BLaER1 treated with 17β-estradiol and CSF1 and Interleukin-3, amounts not matched to agents 10 nM and 100 nM (cell line): ENCODE measurements at regions not wholly inside any gene's neighbourhood (a gene's known extent, or its start where the extent isn't known, plus 50 kb on each side); places are given as distances from the start of the nearest gene placed in this dataset.
"Not testable (repeated sequence)": the region's sequence is repeated elsewhere in the genome, so short reads cannot be mapped to it uniquely, and the experiment has no call there.

Experiments used
- H3K27ac ChIP-seq, 11 experiments: shearing (Covaris generic); formaldehyde crosslinking; 2 replicates each; pipeline ENCODE4 v1.8.1; 2022
- H3K27me3 ChIP-seq, 11 experiments: shearing (Covaris generic); formaldehyde crosslinking; 2 replicates each; pipeline ENCODE4 v1.8.1; 2022
- H3K36me3 ChIP-seq, 11 experiments: shearing (Covaris generic); formaldehyde crosslinking; 2 replicates each; pipeline ENCODE4 v1.8.1; 2022
- H3K4me1 ChIP-seq, 10 experiments: shearing (Covaris generic); formaldehyde crosslinking; 2 replicates each; pipeline ENCODE4 v1.8.1; 2022
- H3K4me2 ChIP-seq, 11 experiments: shearing (Covaris generic); formaldehyde crosslinking; 2 replicates each; pipeline ENCODE4 v1.8.1; 2022
- H3K4me3 ChIP-seq, 10 experiments: shearing (Covaris generic); formaldehyde crosslinking; 2 replicates each; pipeline ENCODE4 v1.8.1; 2022
- H3K9ac ChIP-seq, 11 experiments: shearing (Covaris generic); formaldehyde crosslinking; 2 replicates each; pipeline ENCODE4 v1.8.1; 2022
- H3K9me3 ChIP-seq, 11 experiments: shearing (Covaris generic); formaldehyde crosslinking; replicated peaks in 1 of 11; 2 replicates each; pipeline ENCODE4 v1.8.1; 2022
- H4K20me1 ChIP-seq, 11 experiments: shearing (Covaris generic); formaldehyde crosslinking; 2 replicates each; pipeline ENCODE4 v1.8.1; 2022
- Cebpa-rat ChIP-seq, 11 experiments: shearing (Covaris generic); IDR thresholded peaks; 2 replicates each; pipeline ENCODE4 v1.8.1; 2022

DNA sequence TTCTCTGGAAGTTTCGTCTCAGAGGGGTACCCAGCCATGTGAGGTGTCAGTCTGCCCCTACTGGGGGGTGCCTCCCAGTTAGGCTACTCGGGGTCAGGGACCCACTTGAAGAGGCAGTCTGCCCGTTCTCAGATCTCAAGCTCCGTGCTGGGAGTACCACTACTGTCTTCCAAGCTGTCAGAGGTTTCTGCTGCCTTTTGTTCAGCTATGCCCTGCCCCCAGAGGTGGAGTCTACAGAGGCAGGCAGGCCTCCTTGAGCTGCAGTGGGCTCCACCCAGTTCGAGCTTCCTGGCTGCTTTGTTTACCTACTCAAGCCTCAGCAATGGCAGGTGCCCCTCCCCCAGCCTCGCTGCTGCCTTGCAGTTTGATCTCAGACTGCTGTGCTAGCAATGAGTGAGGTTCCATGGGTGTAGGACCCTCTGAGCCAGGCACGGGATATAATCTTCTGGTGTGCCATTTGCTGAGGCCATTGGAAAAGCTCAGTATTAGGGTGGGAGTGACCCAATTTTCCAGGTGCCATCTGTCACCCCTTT is 71.0 kb upstream of the SH3GLB1 start:
- not testable (repeated sequence) for H3K27ac ChIP-seq, H3K27me3 ChIP-seq, H3K4me1 ChIP-seq, H3K4me3 ChIP-seq, H3K36me3 ChIP-seq, H3K4me2 ChIP-seq, H3K9ac ChIP-seq, H3K9me3 ChIP-seq, H4K20me1 ChIP-seq

DNA sequence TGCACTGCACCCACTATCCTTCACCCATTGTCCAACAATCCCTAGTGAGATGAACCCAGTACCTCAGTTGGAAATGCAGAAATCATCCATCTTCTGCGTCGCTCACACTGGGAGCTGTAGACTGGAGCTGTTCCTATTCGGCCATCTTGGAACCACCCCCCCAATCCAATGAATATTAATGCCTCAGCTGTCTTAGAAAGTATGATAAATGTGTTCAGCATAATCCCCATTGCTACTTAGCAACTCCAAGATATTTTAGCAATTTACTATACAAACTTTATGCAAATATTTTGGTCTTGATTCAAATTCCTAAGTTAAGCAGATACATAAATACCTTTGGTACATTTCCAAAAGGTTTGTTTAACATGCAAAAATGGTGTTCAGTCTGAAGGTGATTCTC is 70.5 kb upstream of the SH3GLB1 start:
- TF ChIP-seq Cebpa-rat (IDR thresholded peaks at IDR 0.05): no peak

DNA sequence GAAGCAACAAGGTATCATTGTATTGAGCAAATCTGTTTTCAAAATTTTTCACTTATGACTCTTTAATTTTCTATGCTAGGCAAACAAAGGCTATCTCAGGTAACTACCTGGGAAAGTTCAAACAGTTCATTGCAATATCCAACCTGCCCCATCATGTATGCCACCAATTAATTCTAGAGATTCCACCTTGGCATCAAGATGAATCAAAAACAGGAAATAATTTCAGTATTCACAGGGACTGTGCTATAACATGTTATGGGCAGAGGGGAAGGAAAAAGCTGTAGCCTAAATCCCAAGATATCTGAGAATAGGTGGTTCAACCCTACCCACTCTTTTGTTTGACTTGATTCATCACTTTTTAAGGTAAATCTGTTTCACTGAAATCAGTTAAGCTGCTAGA is 67.5 kb upstream of the SH3GLB1 start:
- no peaks in the 10 kb centered on the region for H3K36me3 ChIP-seq
- no peak overlapping the region for H3K9ac ChIP-seq
- no peak overlapping the region for H3K27ac ChIP-seq
- H4K20me1 ChIP-seq: no peaks in the 10 kb centered on the region
- no peaks in the 10 kb centered on the region for H3K4me1 ChIP-seq
- H3K27me3 ChIP-seq: no peaks in the 10 kb centered on the region
- H3K9me3 ChIP-seq: 0 out of 22 replicates have a peak, but pooled peaks cover 0 to 6% (median 0%) of the 10 kb centered on the region in 11 experiments
- no peak overlapping the region for H3K4me3 ChIP-seq
- TF ChIP-seq Cebpa-rat (IDR thresholded peaks at IDR 0.05): no peak
- no peak overlapping the region for H3K4me2 ChIP-seq

More for the DNA sequence above, 70.5 kb upstream of the SH3GLB1 start:
- Histone ChIP-seq H3K36me3 (no peaks in the 10 kb centered on the region), H3K27me3 (no peaks in the 10 kb centered on the region), H3K27ac (no peak overlapping the region), H3K4me1 (no peaks in the 10 kb centered on the region), H3K9ac (no peak overlapping the region), H3K4me2 (no peak overlapping the region), H3K4me3 (no peak overlapping the region), H4K20me1 (no peaks in the 10 kb centered on the region), H3K9me3 (peaks cover 0 to 10% (median 0%) of the 10 kb centered on the region in 11 experiments; a peak in 2 of 22 replicates)

DNA sequence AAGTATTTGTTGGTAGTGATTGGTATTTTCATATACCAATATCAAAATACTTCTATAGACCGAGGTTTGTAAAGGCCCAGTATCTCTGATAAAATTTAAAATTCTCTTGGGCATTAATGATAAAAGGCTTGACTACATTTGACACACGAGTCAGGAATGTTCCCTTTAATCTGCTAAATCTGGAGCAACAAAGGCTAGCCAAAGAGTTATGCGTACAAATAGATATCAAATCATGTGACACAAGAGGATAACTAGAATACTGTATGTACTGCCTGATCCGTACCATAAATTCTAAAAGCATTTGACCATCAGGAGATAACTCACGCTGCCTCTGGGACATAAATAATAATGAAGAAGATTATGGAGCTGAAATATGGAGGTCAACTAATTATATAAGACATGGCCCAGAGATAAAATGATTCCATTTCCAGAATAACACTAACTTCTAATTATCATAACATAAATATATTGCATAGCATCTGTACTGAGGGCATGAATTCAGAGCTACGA is 64.2 kb upstream of the SH3GLB1 start:
- Histone ChIP-seq H3K4me1 (no peaks in the 10 kb centered on the region), H3K27ac (no peak overlapping the region), H3K9me3 (no peaks in the 10 kb centered on the region), H3K9ac (no peak overlapping the region), H3K4me2 (no peak overlapping the region), H3K36me3 (no peaks in the 10 kb centered on the region), H3K27me3 (no peaks in the 10 kb centered on the region), H4K20me1 (no peaks in the 10 kb centered on the region), H3K4me3 (no peak overlapping the region)
- no peak for TF ChIP-seq Cebpa-rat (IDR thresholded peaks at IDR 0.05)

DNA sequence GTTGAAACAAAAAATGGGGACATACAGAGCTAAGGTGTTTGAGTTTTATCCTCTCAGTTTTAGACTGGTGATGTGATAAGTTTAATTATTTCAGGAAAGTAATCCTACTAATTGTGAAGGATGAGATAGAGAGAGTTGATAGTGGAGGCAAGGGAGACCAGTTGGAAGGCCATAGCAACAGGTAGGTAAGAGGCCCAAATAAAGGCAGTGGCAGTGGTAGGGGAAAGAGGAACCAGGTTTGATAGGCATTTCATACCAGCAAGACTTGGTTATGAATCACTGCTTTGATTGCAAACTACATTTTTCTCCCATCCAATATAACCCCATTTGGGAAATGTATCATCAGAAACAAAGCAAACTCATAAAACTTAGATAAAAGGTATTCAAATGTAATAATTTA is 63.1 kb upstream of the SH3GLB1 start:
- H3K4me1 ChIP-seq: no peaks in the 10 kb centered on the region

DNA sequence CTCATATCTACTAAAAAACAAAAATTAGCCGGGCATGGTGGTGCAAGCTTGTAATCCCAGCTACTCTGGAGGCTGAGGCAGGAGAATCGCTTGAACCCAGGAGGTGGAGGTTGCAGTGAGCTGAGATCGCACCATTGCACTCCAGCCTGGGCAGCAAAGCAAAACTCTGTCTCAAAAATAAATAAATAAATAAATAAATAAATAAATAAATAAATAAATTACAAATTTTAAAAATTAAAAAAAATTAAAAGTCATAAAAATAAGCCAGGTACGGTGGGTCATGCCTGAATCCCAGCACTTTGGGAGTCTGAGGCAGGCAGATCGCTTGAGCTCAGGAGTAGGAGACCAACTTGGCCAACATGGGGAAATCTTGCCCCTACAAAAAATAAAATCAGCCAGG is 59.7 kb upstream of the SH3GLB1 start:
- H3K27ac ChIP-seq, H4K20me1 ChIP-seq, H3K4me1 ChIP-seq, H3K4me2 ChIP-seq, H3K4me3 ChIP-seq, H3K9me3 ChIP-seq, H3K27me3 ChIP-seq, H3K36me3 ChIP-seq, H3K9ac ChIP-seq: not testable (repeated sequence)

More for the DNA sequence above, 63.1 kb upstream of the SH3GLB1 start:
- no peak for TF ChIP-seq Cebpa-rat (IDR thresholded peaks at IDR 0.05)
- H3K4me2 ChIP-seq: no peak overlapping the region
- no peak overlapping the region for H3K4me3 ChIP-seq
- H3K9me3 ChIP-seq: no peaks in the 10 kb centered on the region
- no peaks in the 10 kb centered on the region for H3K27me3 ChIP-seq
- H3K36me3 ChIP-seq: no peaks in the 10 kb centered on the region
- no peaks in the 10 kb centered on the region for H4K20me1 ChIP-seq
- no peak overlapping the region for H3K9ac ChIP-seq
- no peak overlapping the region for H3K27ac ChIP-seq

DNA sequence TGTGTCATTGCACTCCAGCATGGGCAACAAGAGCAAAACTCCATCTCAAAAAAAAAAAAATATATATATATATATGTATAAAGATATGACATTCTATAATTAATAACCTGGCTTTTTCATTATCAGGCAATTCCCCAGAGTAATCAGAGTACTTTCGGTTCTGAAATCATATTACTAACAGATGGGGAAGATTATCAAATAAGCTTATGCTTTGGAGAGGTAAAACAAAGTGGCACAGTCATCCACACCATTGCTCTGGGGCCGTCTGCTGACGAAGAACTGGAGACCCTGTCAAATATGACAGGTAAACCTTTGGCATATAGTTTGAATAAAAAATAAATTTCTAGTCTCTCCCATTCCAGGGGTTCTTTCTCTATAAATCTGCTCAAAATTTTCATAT is 58.5 kb upstream of the SH3GLB1 start:
- Histone ChIP-seq H3K27me3 (no peaks in the 10 kb centered on the region), H3K27ac (no peak overlapping the region), H4K20me1 (no peaks in the 10 kb centered on the region), H3K9me3 (no peaks in the 10 kb centered on the region), H3K4me2 (no peak overlapping the region), H3K4me3 (no peak overlapping the region), H3K9ac (no peak overlapping the region), H3K36me3 (no peaks in the 10 kb centered on the region), H3K4me1 (peaks cover 0 to 4% (median 0%) of the 10 kb centered on the region in 10 experiments; a peak in 1 of 20 replicates)
- TF ChIP-seq Cebpa-rat (IDR thresholded peaks at IDR 0.05): no peak

DNA sequence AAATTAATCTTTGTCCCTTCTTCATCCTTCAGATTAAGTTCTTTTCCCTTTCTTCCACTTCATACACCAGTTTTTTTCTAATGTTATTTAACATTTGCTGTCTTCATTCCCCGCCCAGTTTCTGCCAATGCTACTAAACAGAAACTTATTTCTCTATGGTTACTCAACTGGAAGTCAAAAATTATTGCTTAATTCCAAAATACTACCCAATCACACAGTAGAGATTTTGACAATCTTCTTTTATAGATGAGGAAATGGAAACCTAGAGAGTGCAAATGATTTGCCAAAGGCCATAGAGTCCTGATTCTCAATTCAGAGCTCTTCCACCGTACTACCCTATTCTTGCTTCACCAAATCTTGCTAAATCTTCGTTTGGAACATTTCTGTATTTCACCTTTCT is 58.1 kb upstream of the SH3GLB1 start:
- Histone ChIP-seq H3K4me1 (peaks cover 0 to 4% (median 0%) of the 10 kb centered on the region in 10 experiments; a peak in 1 of 20 replicates), H3K36me3 (no peaks in the 10 kb centered on the region), H3K27ac (no peak overlapping the region), H3K9me3 (no peaks in the 10 kb centered on the region), H3K4me2 (no peak overlapping the region), H3K27me3 (no peaks in the 10 kb centered on the region), H4K20me1 (no peaks in the 10 kb centered on the region), H3K4me3 (no peak overlapping the region), H3K9ac (no peak overlapping the region)
- TF ChIP-seq Cebpa-rat (IDR thresholded peaks at IDR 0.05): no peak

DNA sequence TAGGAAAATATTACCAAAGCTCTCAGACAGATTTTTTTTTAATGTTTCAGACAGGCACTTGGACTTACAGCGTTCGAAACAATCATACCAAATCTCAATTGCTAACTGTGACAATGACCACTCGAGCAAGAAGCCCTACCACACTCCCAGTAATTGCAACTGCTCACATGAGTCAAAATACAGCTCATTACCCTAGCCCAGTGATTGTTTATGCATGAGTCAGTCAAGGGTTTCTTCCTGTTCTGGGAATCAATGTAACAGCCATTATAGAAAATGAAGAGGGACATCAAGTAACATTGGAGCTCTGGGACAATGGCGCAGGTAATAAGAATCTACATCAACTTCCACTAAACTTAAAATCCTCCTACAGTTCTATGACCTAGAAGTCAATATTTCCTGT is 56.1 kb upstream of the SH3GLB1 start:
- no peak overlapping the region for H3K27ac ChIP-seq
- no peaks in the 10 kb centered on the region for H4K20me1 ChIP-seq
- H3K4me3 ChIP-seq: no peak overlapping the region
- no peaks in the 10 kb centered on the region for H3K36me3 ChIP-seq
- peaks cover 0 to 4% (median 0%) of the 10 kb centered on the region in 10 experiments; a peak in 1 of 20 replicates for H3K4me1 ChIP-seq
- no peak for TF ChIP-seq Cebpa-rat (IDR thresholded peaks at IDR 0.05)
- H3K9ac ChIP-seq: no peak overlapping the region
- no peaks in the 10 kb centered on the region for H3K9me3 ChIP-seq
- H3K4me2 ChIP-seq: peak overlapping the region in 1 of 11 experiments; percentile 35; a peak in 1 of 22 replicates
- H3K27me3 ChIP-seq: no peaks in the 10 kb centered on the region

DNA sequence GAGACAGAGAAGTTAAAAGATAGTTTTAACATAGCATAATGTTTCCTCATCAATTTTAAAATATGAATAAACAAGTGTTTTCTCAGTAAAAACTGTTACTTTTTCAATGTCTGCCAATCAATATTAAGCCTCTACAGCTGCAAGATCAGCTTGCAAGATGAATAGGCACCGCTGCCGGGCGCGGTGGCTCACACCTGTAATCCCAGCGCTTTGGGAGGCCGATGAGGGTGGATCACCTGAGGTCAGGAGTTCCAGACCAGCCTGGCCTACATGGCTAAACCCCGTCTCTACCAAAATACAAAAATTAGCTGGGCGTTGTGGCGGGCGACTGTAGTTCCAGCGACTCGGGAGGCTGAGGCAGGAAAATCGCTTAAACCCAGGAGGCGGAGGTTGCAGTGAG is 54.8 kb upstream of the SH3GLB1 start:
- Histone ChIP-seq H3K4me3 (no peak overlapping the region), H4K20me1 (no peaks in the 10 kb centered on the region), H3K9me3 (no peaks in the 10 kb centered on the region), H3K27ac (no peak overlapping the region), H3K4me2 (no peak overlapping the region), H3K4me1 (peaks cover 0 to 4% (median 0%) of the 10 kb centered on the region in 10 experiments; a peak in 1 of 20 replicates), H3K36me3 (no peaks in the 10 kb centered on the region), H3K9ac (no peak overlapping the region), H3K27me3 (no peaks in the 10 kb centered on the region)
- no peak for TF ChIP-seq Cebpa-rat (IDR thresholded peaks at IDR 0.05)
